ENCODE measurements at regions not wholly inside any gene's neighbourhood (a gene's known extent, or its start where the extent isn't known, plus 50 kb on each side); places are given as distances from the start of the nearest gene placed in this dataset.

DNA sequence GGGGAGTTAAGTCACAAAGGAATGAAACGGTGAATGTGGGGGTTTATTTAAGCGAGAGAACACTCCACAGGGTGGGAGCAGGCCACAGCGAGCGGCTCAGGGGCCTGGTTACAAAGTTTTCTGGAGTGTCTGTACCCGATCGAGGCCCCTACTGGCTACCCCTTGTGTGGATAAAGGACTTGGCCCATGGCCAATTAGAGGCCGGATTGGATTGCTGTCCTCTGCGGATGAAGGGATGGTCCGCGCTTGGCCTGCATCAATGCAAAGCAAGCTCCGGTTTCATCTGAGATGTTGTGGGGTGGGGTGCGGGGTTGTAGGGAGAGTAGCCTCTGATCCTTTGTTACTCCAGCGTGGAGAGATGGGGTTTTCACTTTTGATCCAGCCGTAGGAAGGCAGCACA lies 1574.5 kb upstream of the TENM3 start:
- H3K4me3 ChIP-seq (ENCODE audit: low read length in 2 of 2), result no peak overlapping the region
- no peak overlapping the region for H2AFZ ChIP-seq (ENCODE audit: low read length)
- H2AK5ac ChIP-seq (ENCODE audit: low read depth, low read length), result no peak overlapping the region
- no peak for DNase-seq (ENCODE audit: low spot score)
- no peak overlapping the region for H4K8ac ChIP-seq (ENCODE audit: low read depth, low read length)
- H4K91ac ChIP-seq (ENCODE audit: low read depth, low read length, poor library complexity), result no peak overlapping the region
- no peak overlapping the region for H3K27ac ChIP-seq (replicated peaks; ENCODE audit: low read length)
- H3K4me2 ChIP-seq (ENCODE audit: insufficient read depth, low read length, poor library complexity, severe bottlenecking), result no peak overlapping the region
- no peaks in the 10 kb centered on the region for H3K79me1 ChIP-seq (ENCODE audit: low read depth, low read length)
- no peak overlapping the region for H2BK15ac ChIP-seq (ENCODE audit: low read length)
- H3K23ac ChIP-seq (ENCODE audit: low read depth, low read length, poor library complexity), result no peak overlapping the region
- no peak overlapping the region for H2BK120ac ChIP-seq (ENCODE audit: low read depth, low read length)
- WGBS, 2 donors (ENCODE audit: extremely low coverage in 2 of 2, insufficient read length in 2 of 2, insufficient replicate concordance in 1 of 2), result 100% methylated on average over 1 of the region's 14 CpGs; no CpG with 5 or more reads in 1 of the 2 donors
- H3K27me3 ChIP-seq (ENCODE audit: control insufficient read depth in 3 of 3, insufficient read depth in 3 of 3, low read depth in 1 of 3, low read length in 3 of 3), result no peaks in the 10 kb centered on the region
- H3K36me3 ChIP-seq (replicated peaks in 1 of 2; ENCODE audit: control insufficient read depth in 2 of 2, insufficient read depth in 2 of 2, low read length in 2 of 2), result no peaks in the 10 kb centered on the region
- no peak overlapping the region for H3K14ac ChIP-seq (ENCODE audit: low read length)
- no peak overlapping the region for H3K18ac ChIP-seq (ENCODE audit: low read length)
- no peak overlapping the region for H3K9ac ChIP-seq (ENCODE audit: low read depth, low read length, poor library complexity)
- peaks cover 0 to 2% of the 10 kb centered on the region in 2 donors for H3K4me1 ChIP-seq (ENCODE audit: control insufficient read depth in 2 of 2, insufficient read depth in 1 of 2, low read depth in 1 of 2, low read length in 2 of 2)
- no peak overlapping the region for H2BK5ac ChIP-seq (ENCODE audit: low read length)
- H3K9me3 ChIP-seq (replicated peaks in 1 of 2; ENCODE audit: control insufficient read depth in 2 of 2, insufficient read depth in 1 of 2, low read depth in 1 of 2, low read length in 2 of 2), result no peaks in the 10 kb centered on the region
- H3K4ac ChIP-seq (ENCODE audit: low read length), result no peak overlapping the region
- no peak overlapping the region for H2BK12ac ChIP-seq (ENCODE audit: low read length)

DNA sequence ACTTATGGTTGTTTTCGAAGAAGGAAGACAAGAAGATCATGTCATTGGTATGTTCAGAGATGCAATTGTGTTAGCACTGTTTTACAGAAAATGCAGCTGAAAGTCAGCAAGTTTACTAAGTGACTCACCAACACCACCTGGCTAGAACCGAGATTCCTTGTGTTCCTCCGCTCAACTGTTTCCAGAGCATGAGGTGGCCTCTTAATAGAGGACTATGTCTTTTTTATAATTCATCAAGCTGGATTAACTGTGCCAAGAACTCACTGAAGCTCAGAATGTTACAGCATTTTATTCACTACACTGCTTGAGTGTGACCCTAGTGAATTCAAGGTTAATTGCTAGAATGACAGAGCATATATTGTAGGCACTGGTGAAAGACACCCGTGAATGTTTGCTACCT lies 1573.5 kb upstream of the TENM3 start:
- H3K4me3 ChIP-seq (ENCODE audit: low read length in 2 of 2), result no peak overlapping the region
- no peak overlapping the region for H4K8ac ChIP-seq (ENCODE audit: low read depth, low read length)
- H3K4me2 ChIP-seq (ENCODE audit: insufficient read depth, low read length, poor library complexity, severe bottlenecking), result no peak overlapping the region
- no peak overlapping the region for H3K14ac ChIP-seq (ENCODE audit: low read length)
- H3K9ac ChIP-seq (ENCODE audit: low read depth, low read length, poor library complexity), result no peak overlapping the region
- DNase-seq (ENCODE audit: low spot score), result no peak
- H2AK5ac ChIP-seq (ENCODE audit: low read depth, low read length), result no peak overlapping the region
- no peaks in the 10 kb centered on the region for H3K27me3 ChIP-seq (ENCODE audit: control insufficient read depth in 3 of 3, insufficient read depth in 3 of 3, low read depth in 1 of 3, low read length in 3 of 3)
- H2BK12ac ChIP-seq (ENCODE audit: low read length), result no peak overlapping the region
- no CpG with 5 or more reads among the region's 4 CpGs for WGBS, 2 donors (ENCODE audit: extremely low coverage in 2 of 2, insufficient read length in 2 of 2, insufficient replicate concordance in 1 of 2)
- H3K9me3 ChIP-seq (replicated peaks in 1 of 2; ENCODE audit: control insufficient read depth in 2 of 2, insufficient read depth in 1 of 2, low read depth in 1 of 2, low read length in 2 of 2), result no peaks in the 10 kb centered on the region
- H3K79me1 ChIP-seq (ENCODE audit: low read depth, low read length), result no peaks in the 10 kb centered on the region
- H3K4me1 ChIP-seq (ENCODE audit: control insufficient read depth in 2 of 2, insufficient read depth in 1 of 2, low read depth in 1 of 2, low read length in 2 of 2), result peaks cover 0 to 2% of the 10 kb centered on the region in 2 donors
- H3K23ac ChIP-seq (ENCODE audit: low read depth, low read length, poor library complexity), result no peak overlapping the region
- H3K27ac ChIP-seq (replicated peaks; ENCODE audit: low read length), result no peak overlapping the region
- H2BK5ac ChIP-seq (ENCODE audit: low read length), result no peak overlapping the region
- H2BK120ac ChIP-seq (ENCODE audit: low read depth, low read length), result no peak overlapping the region
- H3K4ac ChIP-seq (ENCODE audit: low read length), result no peak overlapping the region
- H4K91ac ChIP-seq (ENCODE audit: low read depth, low read length, poor library complexity), result no peak overlapping the region
- no peak overlapping the region for H2BK15ac ChIP-seq (ENCODE audit: low read length)
- H3K36me3 ChIP-seq (replicated peaks in 1 of 2; ENCODE audit: control insufficient read depth in 2 of 2, insufficient read depth in 2 of 2, low read length in 2 of 2), result no peaks in the 10 kb centered on the region
- H3K18ac ChIP-seq (ENCODE audit: low read length), result no peak overlapping the region
- no peak overlapping the region for H2AFZ ChIP-seq (ENCODE audit: low read length)

DNA sequence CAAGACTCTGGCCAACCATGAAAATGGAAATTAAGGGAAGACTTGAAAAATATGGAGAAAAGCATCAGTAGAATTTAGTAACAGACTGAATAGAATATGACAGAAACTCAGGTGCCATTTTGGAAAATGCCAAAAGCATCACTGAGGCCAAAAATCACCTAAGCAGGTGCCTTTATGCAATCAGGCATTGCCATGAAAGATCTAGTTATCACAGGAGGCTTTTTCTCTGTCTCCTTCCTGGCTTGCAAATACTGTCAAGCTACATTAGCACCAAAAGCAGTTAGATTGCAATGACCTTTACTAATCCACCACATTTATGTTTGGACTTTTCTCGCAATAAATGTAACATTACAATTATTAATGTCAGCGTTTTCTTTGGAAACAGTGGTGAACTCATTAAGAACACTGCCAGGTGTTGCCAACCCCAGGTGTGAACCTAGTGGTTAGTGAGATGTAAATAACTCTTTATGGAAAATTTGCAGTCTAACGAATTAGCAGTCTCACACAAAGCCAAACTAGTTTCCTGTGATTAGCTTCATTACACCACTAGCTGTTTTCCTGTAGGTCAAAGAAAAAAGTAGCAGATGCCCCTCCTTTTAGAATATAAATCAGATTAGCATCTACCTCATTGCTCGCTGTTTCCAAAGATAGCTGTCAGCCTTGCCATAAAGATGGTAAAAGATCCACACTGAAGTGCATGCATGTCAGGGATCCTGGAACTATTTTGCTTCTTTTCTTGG lies 1568.4 kb upstream of the TENM3 start:
- Histone ChIP-seq H3K36me3 (replicated peaks in 1 of 2; ENCODE audit: control insufficient read depth in 2 of 2, insufficient read depth in 2 of 2, low read length in 2 of 2) (no peaks in the 10 kb centered on the region), H3K4me1 (ENCODE audit: control insufficient read depth in 2 of 2, insufficient read depth in 1 of 2, low read depth in 1 of 2, low read length in 2 of 2) (peaks cover 0 to 3% of the 10 kb centered on the region in 2 donors), H3K4ac (ENCODE audit: low read length) (no peak overlapping the region), H3K27ac (replicated peaks; ENCODE audit: low read length) (no peak overlapping the region), H2AFZ (ENCODE audit: low read length) (no peak overlapping the region), H3K79me1 (ENCODE audit: low read depth, low read length) (no peaks in the 10 kb centered on the region), H3K4me3 (ENCODE audit: low read length in 2 of 2) (no peak overlapping the region), H3K18ac (ENCODE audit: low read length) (no peak overlapping the region), H3K27me3 (ENCODE audit: control insufficient read depth in 3 of 3, insufficient read depth in 3 of 3, low read depth in 1 of 3, low read length in 3 of 3) (no peaks in the 10 kb centered on the region), H3K14ac (ENCODE audit: low read length) (no peak overlapping the region), H4K8ac (ENCODE audit: low read depth, low read length) (no peak overlapping the region), H2BK12ac (ENCODE audit: low read length) (no peak overlapping the region), H2BK15ac (ENCODE audit: low read length) (no peak overlapping the region), H4K91ac (ENCODE audit: low read depth, low read length, poor library complexity) (no peak overlapping the region), H3K4me2 (ENCODE audit: insufficient read depth, low read length, poor library complexity, severe bottlenecking) (no peak overlapping the region), H3K23ac (ENCODE audit: low read depth, low read length, poor library complexity) (no peak overlapping the region), H3K9me3 (replicated peaks in 1 of 2; ENCODE audit: control insufficient read depth in 2 of 2, insufficient read depth in 1 of 2, low read depth in 1 of 2, low read length in 2 of 2) (no peaks in the 10 kb centered on the region), H2BK120ac (ENCODE audit: low read depth, low read length) (no peak overlapping the region), H2AK5ac (ENCODE audit: low read depth, low read length) (no peak overlapping the region), H3K9ac (ENCODE audit: low read depth, low read length, poor library complexity) (no peak overlapping the region), H2BK5ac (ENCODE audit: low read length) (no peak overlapping the region)
- no peak for DNase-seq (ENCODE audit: low spot score)
- WGBS, 2 donors (ENCODE audit: extremely low coverage in 2 of 2, insufficient read length in 2 of 2, insufficient replicate concordance in 1 of 2), result no CpG with 5 or more reads among the region's 4 CpGs

DNA sequence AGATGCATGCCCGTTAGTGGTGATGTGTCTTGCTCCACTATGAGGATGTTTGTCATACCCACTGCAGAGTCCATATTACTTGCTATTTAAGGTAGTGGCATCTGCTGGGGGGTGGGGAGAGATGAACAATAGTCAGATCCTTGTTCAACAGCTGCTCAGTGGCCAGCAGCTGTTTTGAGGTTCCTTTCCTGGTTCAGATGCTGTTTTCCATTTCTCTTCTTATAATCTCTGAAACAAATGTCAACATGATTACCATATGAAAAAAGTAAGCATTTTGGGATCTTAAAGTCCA lies 1567.9 kb upstream of the TENM3 start:
- no peak overlapping the region for H4K91ac ChIP-seq (ENCODE audit: low read depth, low read length, poor library complexity)
- no peak overlapping the region for H3K4me2 ChIP-seq (ENCODE audit: insufficient read depth, low read length, poor library complexity, severe bottlenecking)
- H3K4me1 ChIP-seq (ENCODE audit: control insufficient read depth in 2 of 2, insufficient read depth in 1 of 2, low read depth in 1 of 2, low read length in 2 of 2), result peaks cover 0 to 3% of the 10 kb centered on the region in 2 donors
- WGBS, 2 donors (ENCODE audit: extremely low coverage in 2 of 2, insufficient read length in 2 of 2, insufficient replicate concordance in 1 of 2), result no CpG with 5 or more reads among the region's 1 CpG
- no peak overlapping the region for H3K4ac ChIP-seq (ENCODE audit: low read length)
- no peak overlapping the region for H3K14ac ChIP-seq (ENCODE audit: low read length)
- H3K4me3 ChIP-seq (ENCODE audit: low read length in 2 of 2), result no peak overlapping the region
- H2BK120ac ChIP-seq (ENCODE audit: low read depth, low read length), result no peak overlapping the region
- H2BK12ac ChIP-seq (ENCODE audit: low read length), result no peak overlapping the region
- no peak overlapping the region for H3K27ac ChIP-seq (replicated peaks; ENCODE audit: low read length)
- no peaks in the 10 kb centered on the region for H3K27me3 ChIP-seq (ENCODE audit: control insufficient read depth in 3 of 3, insufficient read depth in 3 of 3, low read depth in 1 of 3, low read length in 3 of 3)
- no peaks in the 10 kb centered on the region for H3K79me1 ChIP-seq (ENCODE audit: low read depth, low read length)
- H3K9ac ChIP-seq (ENCODE audit: low read depth, low read length, poor library complexity), result no peak overlapping the region
- no peak overlapping the region for H3K23ac ChIP-seq (ENCODE audit: low read depth, low read length, poor library complexity)
- no peak overlapping the region for H2BK15ac ChIP-seq (ENCODE audit: low read length)
- H3K9me3 ChIP-seq (replicated peaks in 1 of 2; ENCODE audit: control insufficient read depth in 2 of 2, insufficient read depth in 1 of 2, low read depth in 1 of 2, low read length in 2 of 2), result no peaks in the 10 kb centered on the region
- H3K18ac ChIP-seq (ENCODE audit: low read length), result no peak overlapping the region
- DNase-seq (ENCODE audit: low spot score), result no peak
- H2AFZ ChIP-seq (ENCODE audit: low read length), result no peak overlapping the region
- no peak overlapping the region for H2BK5ac ChIP-seq (ENCODE audit: low read length)
- no peaks in the 10 kb centered on the region for H3K36me3 ChIP-seq (replicated peaks in 1 of 2; ENCODE audit: control insufficient read depth in 2 of 2, insufficient read depth in 2 of 2, low read length in 2 of 2)
- no peak overlapping the region for H4K8ac ChIP-seq (ENCODE audit: low read depth, low read length)
- H2AK5ac ChIP-seq (ENCODE audit: low read depth, low read length), result no peak overlapping the region

Measured in neuronal stem cell (in vitro differentiated cells).